Liver (tissue), 3 donors: ENCODE measurements at regions not wholly inside any gene's neighbourhood (a gene's known extent, or its start where the extent isn't known, plus 50 kb on each side); places are given as distances from the start of the nearest gene placed in this dataset.

Experiments used
- ATF3 ChIP-seq: IDR thresholded peaks from 2 replicates; pipeline ENCODE4 v1.6.1; 2016; ENCODE audit warnings: antibody characterized with exemption
- CTCF ChIP-seq: fragments of 150-350 bp; IDR thresholded peaks from 2 replicates; pipeline ENCODE4 v1.5.1; 2017; ENCODE audit warnings: improper control_type of control experiment, low read depth, low read length; ENCODE audit not compliant: missing input control
- EGR1 ChIP-seq, 2 donors: IDR thresholded peaks; 2 replicates each; pipeline ENCODE4 v1.6.1; 2016 to 2018; ENCODE audit warnings: antibody characterized with exemption in 2 of 2, low read depth in 2 of 2
- GABPA ChIP-seq, 2 donors: IDR thresholded peaks in 1 of 2; conservative IDR thresholded peaks in 1 of 2; 2 replicates each; pipeline ENCODE4 v1.6.1; 2016; ENCODE audit warnings: antibody characterized with exemption in 2 of 2, mild to moderate bottlenecking in 1 of 2, moderate library complexity in 1 of 2
- JUND ChIP-seq, 2 donors: IDR thresholded peaks; 2 replicates each; pipeline ENCODE4 v1.6.1; 2016; ENCODE audit warnings: antibody characterized with exemption in 2 of 2
- MAX ChIP-seq: IDR thresholded peaks from 2 replicates; pipeline ENCODE4 v1.6.1; 2016; ENCODE audit warnings: antibody characterized with exemption
- NR2F2 ChIP-seq: IDR thresholded peaks from 2 replicates; pipeline ENCODE4 v1.6.1; 2016; ENCODE audit warnings: antibody characterized with exemption
- RAD21 ChIP-seq, 2 donors: IDR thresholded peaks; 2 replicates each; pipeline ENCODE4 v1.6.1; 2016; ENCODE audit warnings: antibody characterized with exemption in 2 of 2, mild to moderate bottlenecking in 2 of 2
- REST ChIP-seq: IDR thresholded peaks from 2 replicates; pipeline ENCODE4 v1.6.1; 2016; ENCODE audit warnings: antibody characterized with exemption, mild to moderate bottlenecking
- RXRA ChIP-seq, 2 donors: IDR thresholded peaks; 2 replicates each; pipeline ENCODE4 v1.6.1; 2017 to 2018; ENCODE audit warnings: antibody characterized with exemption in 2 of 2, mild to moderate bottlenecking in 1 of 2
- SP1 ChIP-seq: IDR thresholded peaks from 2 replicates; pipeline ENCODE4 v1.6.1; 2018; ENCODE audit warnings: antibody characterized with exemption, mild to moderate bottlenecking
- TAF1 ChIP-seq: conservative IDR thresholded peaks from 2 replicates; pipeline ENCODE4 v1.6.1; 2016; ENCODE audit warnings: antibody characterized with exemption, mild to moderate bottlenecking
- YY1 ChIP-seq: IDR thresholded peaks from 2 replicates; pipeline ENCODE4 v1.6.1; 2016; ENCODE audit warnings: antibody characterized with exemption, mild to moderate bottlenecking
- ZBTB33 ChIP-seq: IDR thresholded peaks from 2 replicates; pipeline ENCODE4 v1.6.1; 2016; ENCODE audit warnings: antibody characterized with exemption
- donor health status: healthy.
- donor health status: healthy.

- TF ChIP-seq CTCF (no peak), GABPA (IDR thresholded peaks at IDR 0.05 in 1 of 2, conservative IDR thresholded peaks at IDR 0.05 in 1 of 2) (no peak), ZBTB33 (no peak), TAF1 (no peak), ATF3 (no peak), YY1 (no peak), JUND (IDR thresholded peaks at IDR 0.05) (no peak), SP1 (no peak), NR2F2 (no peak), REST (no peak), RAD21 (IDR thresholded peaks at IDR 0.05) (no peak), RXRA (IDR thresholded peaks at IDR 0.05) (no peak), EGR1 (IDR thresholded peaks at IDR 0.05; ENCODE audit: low read depth in 2 of 2) (no peak), MAX (no peak)
These were observed 229.0 kb downstream of the KLF5 start for GRCh38 chr13:73287831-73288230.
